ENCODE measurements at regions not wholly inside any gene's neighbourhood (a gene's known extent, or its start where the extent isn't known, plus 50 kb on each side); places are given as distances from the start of the nearest gene placed in this dataset.

GRCh38 chr20:55386686-55387085 is 618.6 kb downstream of the CBLN4 start:
- H3K4me3 Mint-ChIP-seq (ENCODE audit: unreplicated experiment) = no peak overlapping the region

GRCh38 chr20:55375920-55376319 is 629.4 kb downstream of the CBLN4 start:
- DNase-seq (ENCODE audit: extremely low spot score, unreplicated experiment) = no peak
- Mint-ChIP-seq H3K4me1 (ENCODE audit: unreplicated experiment) (no peaks in the 10 kb centered on the region), H3K4me3 (ENCODE audit: unreplicated experiment) (no peak overlapping the region), H3K27me3 (ENCODE audit: unreplicated experiment) (no peaks in the 10 kb centered on the region), H3K9me3 (ENCODE audit: unreplicated experiment) (peaks cover 18% of the 10 kb centered on the region), H3K27ac (ENCODE audit: unreplicated experiment) (no peak overlapping the region), H3K36me3 (ENCODE audit: unreplicated experiment) (no peaks in the 10 kb centered on the region)
- no peak for TF ChIP-seq CTCF (IDR thresholded peaks at IDR 0.05)

More at GRCh38 chr20:55386686-55387085, 618.6 kb downstream of the CBLN4 start:
- no peaks in the 10 kb centered on the region for H3K27me3 Mint-ChIP-seq (ENCODE audit: unreplicated experiment)
- DNase-seq (ENCODE audit: extremely low spot score, unreplicated experiment) = no peak
- no peak for TF ChIP-seq CTCF (IDR thresholded peaks at IDR 0.05)
- H3K9me3 Mint-ChIP-seq (ENCODE audit: unreplicated experiment) = peaks cover 40% of the 10 kb centered on the region
- H3K27ac Mint-ChIP-seq (ENCODE audit: unreplicated experiment) = no peak overlapping the region
- H3K4me1 Mint-ChIP-seq (ENCODE audit: unreplicated experiment) = no peaks in the 10 kb centered on the region
- no peaks in the 10 kb centered on the region for H3K36me3 Mint-ChIP-seq (ENCODE audit: unreplicated experiment)

- TF ChIP-seq CTCF (IDR thresholded peaks at IDR 0.05) = no peak
- DNase-seq (ENCODE audit: extremely low spot score, unreplicated experiment) = no peak
- H3K36me3 Mint-ChIP-seq (ENCODE audit: unreplicated experiment) = no peaks in the 10 kb centered on the region
- peaks cover 3% of the 10 kb centered on the region for H3K9me3 Mint-ChIP-seq (ENCODE audit: unreplicated experiment)
- no peaks in the 10 kb centered on the region for H3K4me1 Mint-ChIP-seq (ENCODE audit: unreplicated experiment)
- no peak overlapping the region for H3K4me3 Mint-ChIP-seq (ENCODE audit: unreplicated experiment)
- no peak overlapping the region for H3K27ac Mint-ChIP-seq (ENCODE audit: unreplicated experiment)
- H3K27me3 Mint-ChIP-seq (ENCODE audit: unreplicated experiment) = no peaks in the 10 kb centered on the region
Observed at GRCh38 chr20:55365745-55366144, 639.6 kb downstream of the CBLN4 start.

- Mint-ChIP-seq H3K4me3 (ENCODE audit: unreplicated experiment) (no peak overlapping the region), H3K4me1 (ENCODE audit: unreplicated experiment) (no peaks in the 10 kb centered on the region), H3K9me3 (ENCODE audit: unreplicated experiment) (peaks cover 12% of the 10 kb centered on the region)
Observed at GRCh38 chr20:55360895-55361294, 644.4 kb downstream of the CBLN4 start.

GRCh38 chr20:55354720-55355119 is 650.6 kb downstream of the CBLN4 start:
- peaks cover 49% of the 10 kb centered on the region for H3K9me3 Mint-ChIP-seq (ENCODE audit: unreplicated experiment)
- DNase-seq (ENCODE audit: extremely low spot score, unreplicated experiment) = no peak
- no peak for TF ChIP-seq CTCF (IDR thresholded peaks at IDR 0.05)
- no peaks in the 10 kb centered on the region for H3K4me1 Mint-ChIP-seq (ENCODE audit: unreplicated experiment)
- H3K36me3 Mint-ChIP-seq (ENCODE audit: unreplicated experiment) = no peaks in the 10 kb centered on the region
- no peaks in the 10 kb centered on the region for H3K27me3 Mint-ChIP-seq (ENCODE audit: unreplicated experiment)
- no peak overlapping the region for H3K27ac Mint-ChIP-seq (ENCODE audit: unreplicated experiment)
- H3K4me3 Mint-ChIP-seq (ENCODE audit: unreplicated experiment) = no peak overlapping the region

More at GRCh38 chr20:55360895-55361294, 644.4 kb downstream of the CBLN4 start:
- no peaks in the 10 kb centered on the region for H3K36me3 Mint-ChIP-seq (ENCODE audit: unreplicated experiment)
- DNase-seq (ENCODE audit: extremely low spot score, unreplicated experiment) = no peak
- TF ChIP-seq CTCF (IDR thresholded peaks at IDR 0.05) = no peak
- no peaks in the 10 kb centered on the region for H3K27me3 Mint-ChIP-seq (ENCODE audit: unreplicated experiment)
- H3K27ac Mint-ChIP-seq (ENCODE audit: unreplicated experiment) = no peak overlapping the region
